ENCODE measurements at regions not wholly inside any gene's neighbourhood (a gene's known extent, or its start where the extent isn't known, plus 50 kb on each side); places are given as distances from the start of the nearest gene placed in this dataset.

- TF ChIP-seq CHD1 (IDR thresholded peaks at IDR 0.05; ENCODE audit: low read depth, low read length) (no peak), EP300 (IDR thresholded peaks at IDR 0.05; ENCODE audit: borderline replicate concordance in 1 of 2, control insufficient read depth in 1 of 2, low read depth in 2 of 2, low read length in 2 of 2) (no peak), IKZF1 (conservative IDR thresholded peaks at IDR 0.05) (no peak), CREM (IDR thresholded peaks at IDR 0.05; ENCODE audit: low read depth) (no peak), REST (IDR thresholded peaks at IDR 0.05; ENCODE audit: low read depth, low read length) (no peak), E2F8 (IDR thresholded peaks at IDR 0.05; ENCODE audit: low read depth, partially characterized antibody) (no peak), MYC (IDR thresholded peaks at IDR 0.05; ENCODE audit: insufficient read depth, insufficient read length, insufficient replicate concordance, low read length, severe bottlenecking) (no peak), CTCF (IDR thresholded peaks at IDR 0.05 in 2 of 3, conservative IDR thresholded peaks at IDR 0.05 in 1 of 3; ENCODE audit: control insufficient read depth in 2 of 3, extremely low read depth in 1 of 3, insufficient read depth in 1 of 3, low read depth in 3 of 3, low read length in 3 of 3) (no peak), TARDBP (IDR thresholded peaks at IDR 0.05; ENCODE audit: borderline replicate concordance) (no peak), GABPA (IDR thresholded peaks at IDR 0.05; ENCODE audit: low read depth) (no peak), NR2C2 (IDR thresholded peaks at IDR 0.05; ENCODE audit: borderline replicate concordance, control insufficient read depth, insufficient read length, low read depth) (no peak), BHLHE40 (IDR thresholded peaks at IDR 0.05; ENCODE audit: borderline replicate concordance in 1 of 2, low read depth in 2 of 2, low read length in 1 of 2) (no peak), MEF2A (IDR thresholded peaks at IDR 0.05; ENCODE audit: insufficient read depth, low read depth, low read length) (no peak)
Measured at GRCh38 chr16:26493751-26494150, 573.0 kb upstream of the C16orf82 start.

Data from GM12878 (cell line).